Neural crest cell (in vitro differentiated cells): ENCODE measurements at regions not wholly inside any gene's neighbourhood (a gene's known extent, or its start where the extent isn't known, plus 50 kb on each side); places are given as distances from the start of the nearest gene placed in this dataset.

Experiments
- DNase-seq: peaks from one replicate; pipeline ENCODE4 v3.0.0; 2021; ENCODE audit warnings: low read depth, mixed read lengths, low spot score
- H3K27ac Mint-ChIP-seq: one replicate; pipeline ENCODE4 v1.8.0; 2021; ENCODE audit warnings: mild to moderate bottlenecking, mixed read lengths; ENCODE audit not compliant: unreplicated experiment
- H3K27me3 Mint-ChIP-seq: 2 replicates; pipeline ENCODE4 v1.8.0; 2021; ENCODE audit warnings: low read depth, mild to moderate bottlenecking, mixed read lengths
- H3K36me3 Mint-ChIP-seq: 2 replicates; pipeline ENCODE4 v1.8.0; 2021; ENCODE audit warnings: low read depth, mild to moderate bottlenecking, mixed read lengths
- H3K4me1 Mint-ChIP-seq: 2 replicates; pipeline ENCODE4 v1.8.0; 2021; ENCODE audit warnings: mixed read lengths
- H3K4me3 Mint-ChIP-seq: one replicate; pipeline ENCODE4 v1.8.0; 2021; ENCODE audit warnings: mild to moderate bottlenecking, mixed read lengths
- H3K9me3 Mint-ChIP-seq: 2 replicates; pipeline ENCODE4 v1.8.0; 2021; ENCODE audit warnings: mixed read lengths
- CTCF ChIP-seq: fragments of 200-600 bp; sonication (generic); conservative IDR thresholded peaks from 2 replicates; pipeline ENCODE4 v1.5.0; 2021; ENCODE audit warnings: antibody characterized with exemption, mild to moderate bottlenecking

GRCh38 chr1:62926681-62927252 is 142.8 kb downstream of the ATG4C start:
- Mint-ChIP-seq H3K27me3 (peaks cover 2% of the 10 kb centered on the region), H3K27ac (peak overlapping the region; percentile 3), H3K4me3 (no peak overlapping the region), H3K9me3 (peaks cover 10% of the 10 kb centered on the region), H3K4me1 (peaks cover 3% of the 10 kb centered on the region), H3K36me3 (no peaks in the 10 kb centered on the region)
- no peak for DNase-seq
- TF ChIP-seq CTCF: no peak

GRCh38 chr1:62928885-62929284 is 145.0 kb downstream of the ATG4C start:
- DNase-seq: no peak
- TF ChIP-seq CTCF: no peak
- H3K9me3 Mint-ChIP-seq: peaks cover 2% of the 10 kb centered on the region

GRCh38 chr1:62937634-62938296 is 153.8 kb downstream of the ATG4C start:
- no peaks in the 10 kb centered on the region for H3K4me1 Mint-ChIP-seq
- no peaks in the 10 kb centered on the region for H3K36me3 Mint-ChIP-seq
- H3K27ac Mint-ChIP-seq: no peak overlapping the region
- no peak overlapping the region for H3K4me3 Mint-ChIP-seq
- DNase-seq: no peak
- no peaks in the 10 kb centered on the region for H3K27me3 Mint-ChIP-seq
- H3K9me3 Mint-ChIP-seq: no peaks in the 10 kb centered on the region
- no peak for TF ChIP-seq CTCF

More at GRCh38 chr1:62928885-62929284, 145.0 kb downstream of the ATG4C start:
- Mint-ChIP-seq H3K4me1 (no peaks in the 10 kb centered on the region), H3K27me3 (peaks cover 2% of the 10 kb centered on the region), H3K36me3 (no peaks in the 10 kb centered on the region), H3K4me3 (no peak overlapping the region), H3K27ac (no peak overlapping the region)

DNA sequence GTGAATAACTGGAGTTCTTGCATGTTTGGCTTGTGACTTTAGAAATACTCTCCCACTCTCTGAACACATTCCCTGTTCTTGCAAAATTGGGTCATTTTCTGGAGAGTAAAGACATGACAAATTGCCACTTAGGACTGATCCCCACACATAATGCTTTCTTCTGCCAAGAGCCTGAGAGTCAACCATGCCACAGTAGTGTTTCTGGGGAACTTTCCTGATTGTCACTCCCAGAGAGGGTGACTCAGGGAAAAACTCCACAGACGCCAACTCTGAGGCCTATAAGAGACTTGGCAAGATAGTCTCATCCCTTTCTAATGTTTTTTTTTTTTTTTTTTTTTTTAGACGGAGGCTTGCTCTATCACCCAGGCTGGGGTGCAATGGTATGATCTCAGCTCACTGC is 157.8 kb downstream of the ATG4C start:
- no peak for TF ChIP-seq CTCF
- Mint-ChIP-seq H3K9me3 (no peaks in the 10 kb centered on the region), H3K36me3 (no peaks in the 10 kb centered on the region), H3K4me3 (no peak overlapping the region), H3K27ac (no peak overlapping the region), H3K4me1 (peaks cover 4% of the 10 kb centered on the region), H3K27me3 (peaks cover 3% of the 10 kb centered on the region)
- DNase-seq: no peak

DNA sequence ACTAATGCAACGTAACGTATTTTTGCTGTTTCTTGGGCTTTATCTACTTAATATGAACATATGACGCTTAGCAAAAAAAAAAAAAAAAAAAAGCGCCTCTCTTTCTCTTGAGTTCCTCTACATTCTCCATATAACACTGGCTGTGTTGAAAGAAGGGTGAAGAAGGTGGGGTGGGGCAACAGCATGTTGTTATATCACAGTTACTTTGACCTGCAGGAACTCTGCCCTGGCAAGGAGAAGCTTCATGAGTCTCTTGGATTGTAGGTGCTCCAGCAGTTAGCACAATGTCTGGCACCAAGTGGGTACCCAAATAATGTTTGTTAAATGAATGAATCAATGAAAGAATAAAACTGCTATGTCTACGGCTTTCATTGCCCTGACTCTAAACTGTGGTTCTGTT is 162.6 kb downstream of the ATG4C start:
- H3K4me1 Mint-ChIP-seq: peaks cover 5% of the 10 kb centered on the region
- no peak for TF ChIP-seq CTCF
- no peaks in the 10 kb centered on the region for H3K36me3 Mint-ChIP-seq
- peaks cover 11% of the 10 kb centered on the region for H3K27me3 Mint-ChIP-seq
- H3K4me3 Mint-ChIP-seq: no peak overlapping the region
- no peak for DNase-seq
- H3K9me3 Mint-ChIP-seq: no peaks in the 10 kb centered on the region
- H3K27ac Mint-ChIP-seq: no peak overlapping the region
